HCT116 (cell line): ENCODE measurements at regions not wholly inside any gene's neighbourhood (a gene's known extent, or its start where the extent isn't known, plus 50 kb on each side); places are given as distances from the start of the nearest gene placed in this dataset.

Experiments used
- ATAC-seq: fragments of 200-7000 bp; cut with Tn5 transposase; 2 replicates; pipeline ENCODE4 v1.9.1; 2020; ENCODE audit warnings: mild to moderate bottlenecking, moderate library complexity
- BruUV-seq: library from RNA; stranded (reverse); fragments of 400-500 nt; replicated peaks from 2 replicates; lab custom pipeline; 2021; lab: Mats Ljungman, UMichigan
- CTCF ChIA-PET: fragments of 300-600 bp; sonication (Branson Sonifier 250); formaldehyde crosslinking; loops from one replicate; lab custom pipeline; 2021; ENCODE audit warnings: antibody characterized with exemption; lab: Charles Lee
- POLR2A ChIA-PET: fragments of 300-600, 350-600 bp; sonication (Branson Sonifier 250); formaldehyde crosslinking; loops from one replicate; lab custom pipeline; 2021; ENCODE audit warnings: antibody characterized with exemption; lab: Charles Lee
- RAD21 ChIA-PET, 2 experiments: fragments of 300-600 bp; sonication (Branson Sonifier 250); formaldehyde crosslinking; loops; one replicate each; lab custom pipeline; 2023; ENCODE audit warnings: low total read pairs in 2 of 2; ENCODE audit not compliant: uncharacterized antibody in 2 of 2, unreplicated experiment in 2 of 2, low non-redundant PET in 1 of 2; lab: Charles Lee
- DNase-seq: peaks from one replicate; pipeline ENCODE4 v3.0.0-alpha.2; 2010; ENCODE audit warnings: low read depth, low spot score
- H2AFZ ChIP-seq: fragments of 200-600 bp; shearing (Covaris generic), sonication (generic); 2 replicates; pipeline ENCODE4 v1.6.1; 2017; ENCODE audit warnings: low read depth, mixed run types, mixed read lengths, antibody characterized with exemption, low read length; ENCODE audit not compliant: poor library complexity, severe bottlenecking
- H3K27ac ChIP-seq: 2 replicates; pipeline ENCODE4 v1.5.1; 2012; ENCODE audit warnings: low read depth, low read length
- H3K27me3 ChIP-seq: fragments of 200-600 bp; sonication (generic); 2 replicates; pipeline ENCODE4 v1.6.1; 2016; ENCODE audit warnings: mixed run types, low read length, mixed read lengths; ENCODE audit not compliant: insufficient read depth
- H3K36me3 ChIP-seq, 2 experiments: fragments of 200-500 bp in 1 of 2; fragments of 200-600 bp in 1 of 2; sonication (Bioruptor generic) in 1 of 2; sonication (generic) in 1 of 2; 2 replicates each; pipeline versions ENCODE4 v1.5.1 to v1.6.1; 2014 to 2016; ENCODE audit warnings: low read length in 2 of 2, inconsistent platforms in 1 of 2, mixed read lengths in 1 of 2, mixed run types in 1 of 2; ENCODE audit not compliant: insufficient read depth in 2 of 2, control insufficient read depth in 1 of 2
- H3K4me1 ChIP-seq, 2 experiments: fragments of 200-600 bp in 1 of 2; sonication (generic) in 1 of 2; 2 replicates each; pipeline versions ENCODE4 v1.5.1 to v1.6.1; 2012 to 2017; ENCODE audit warnings: low read length in 2 of 2, inconsistent platforms in 1 of 2, mild to moderate bottlenecking in 1 of 2, mixed read lengths in 1 of 2, mixed run types in 1 of 2, moderate library complexity in 1 of 2; ENCODE audit not compliant: insufficient read depth in 2 of 2, control insufficient read depth in 1 of 2
- H3K4me2 ChIP-seq: fragments of 200-600 bp; sonication (generic); 2 replicates; pipeline ENCODE4 v1.6.1; 2017; ENCODE audit warnings: mixed run types, low read length, mixed read lengths
- H3K4me3 ChIP-seq, 2 experiments: fragments of 200-600 bp in 1 of 2; sonication (generic) in 1 of 2; replicated peaks in 1 of 2; 2 replicates each; pipeline ENCODE4 v1.5.1; 2011 to 2016; ENCODE audit warnings: low read length in 2 of 2, control low read depth in 1 of 2, low read depth in 1 of 2, mild to moderate bottlenecking in 1 of 2, mixed read lengths in 1 of 2, mixed run types in 1 of 2
- H3K79me2 ChIP-seq: fragments of 200-600 bp; sonication (generic); 2 replicates; pipeline ENCODE4 v1.6.1; 2017; ENCODE audit warnings: mild to moderate bottlenecking, mixed run types, low read length, moderate library complexity, mixed read lengths; ENCODE audit not compliant: insufficient read depth
- H3K9ac ChIP-seq: fragments of 200-600 bp; sonication (generic); 2 replicates; pipeline ENCODE4 v1.6.1; 2016; ENCODE audit warnings: low read length, mixed read lengths
- H3K9me2 ChIP-seq: fragments of 200-600 bp; sonication (generic), shearing (Covaris generic); 2 replicates; pipeline ENCODE4 v1.6.1; 2017; ENCODE audit warnings: mixed run types, mild to moderate bottlenecking, moderate library complexity; ENCODE audit not compliant: insufficient read depth
- H3K9me3 ChIP-seq, 2 experiments: fragments of 200-500 bp in 1 of 2; fragments of 200-600 bp in 1 of 2; sonication (Bioruptor generic) in 1 of 2; sonication (generic) in 1 of 2; 2 replicates each; pipeline ENCODE4 v1.6.1; 2014 to 2017; ENCODE audit warnings: low read length in 2 of 2, mixed read lengths in 2 of 2, inconsistent platforms in 1 of 2, low read depth in 1 of 2, mild to moderate bottlenecking in 1 of 2, mixed run types in 1 of 2, moderate library complexity in 1 of 2; ENCODE audit not compliant: control insufficient read depth in 1 of 2, insufficient read depth in 1 of 2
- H4K20me1 ChIP-seq: fragments of 200-600 bp; sonication (generic), shearing (Covaris generic); 2 replicates; pipeline ENCODE4 v1.6.1; 2017; ENCODE audit warnings: mixed run types, mild to moderate bottlenecking, moderate library complexity; ENCODE audit not compliant: insufficient read depth
- CEBPB ChIP-seq: IDR thresholded peaks from 2 replicates; pipeline ENCODE4 v1.6.1; 2012; ENCODE audit warnings: low read depth
- ELF1 ChIP-seq: IDR thresholded peaks from 2 replicates; pipeline ENCODE4 v1.6.1; 2012; ENCODE audit warnings: low read depth, borderline replicate concordance
- EZH2 ChIP-seq: fragments of 200-600 bp; sonication (generic); IDR thresholded peaks from 2 replicates; pipeline ENCODE4 v1.6.1; 2017; ENCODE audit warnings: antibody characterized with exemption, mixed run types
- EZH2phosphoT487 ChIP-seq: fragments of 200-600 bp; IDR thresholded peaks from 2 replicates; pipeline ENCODE4 v1.6.1; 2018; ENCODE audit warnings: antibody characterized with exemption, borderline replicate concordance
- FOSL1 ChIP-seq: IDR thresholded peaks from 2 replicates; pipeline ENCODE4 v1.6.1; 2012; ENCODE audit warnings: low read depth
- JUND ChIP-seq: IDR thresholded peaks from 2 replicates; pipeline ENCODE4 v1.6.1; 2012
- POLR2A ChIP-seq: IDR thresholded peaks from 2 replicates; pipeline ENCODE4 v1.7.0; 2011; ENCODE audit warnings: borderline replicate concordance; ENCODE audit not compliant: insufficient read depth, insufficient read length; ENCODE audit errors: extremely low read depth
- POLR2AphosphoS5 ChIP-seq: IDR thresholded peaks from 2 replicates; pipeline ENCODE4 v1.6.1; 2011; ENCODE audit warnings: mild to moderate bottlenecking, low read depth, low read length, moderate library complexity
- RAD21 ChIP-seq: IDR thresholded peaks from 2 replicates; pipeline ENCODE4 v1.6.1; 2012; ENCODE audit warnings: low read depth, mild to moderate bottlenecking
- SRF ChIP-seq: IDR thresholded peaks from 2 replicates; pipeline ENCODE4 v1.6.1; 2012; ENCODE audit warnings: low read depth
- TCF7L2 ChIP-seq: IDR thresholded peaks from 2 replicates; pipeline ENCODE4 v1.7.0; 2011; ENCODE audit warnings: borderline replicate concordance, inconsistent platforms; ENCODE audit not compliant: insufficient read depth, insufficient read length; ENCODE audit errors: extremely low read depth
- YY1 ChIP-seq: IDR thresholded peaks from 2 replicates; pipeline ENCODE4 v1.6.1; 2011; ENCODE audit warnings: low read length, low read depth, moderate library complexity, mild to moderate bottlenecking; ENCODE audit not compliant: insufficient replicate concordance; ENCODE audit errors: extremely low read depth
- ZFX ChIP-seq: fragments of 450-650 bp; IDR thresholded peaks from 2 replicates; pipeline ENCODE4 v1.6.1; 2017
- intact Hi-C: fragments of 100-400 bp; cut with micrococcal nuclease; formaldehyde crosslinking; loops from 2 replicates; pipeline ENCODE4 v1.10.0; 2022
- TF ChIP-seq, protein P1 (sequence below): IDR thresholded peaks from 2 replicates; pipeline ENCODE4 v1.6.1; 2011; ENCODE audit warnings: mild to moderate bottlenecking, low read length, moderate library complexity; ENCODE audit not compliant: insufficient replicate concordance; ENCODE audit errors: extremely low read depth
- TF ChIP-seq, protein P2 (sequence below): IDR thresholded peaks from 2 replicates; pipeline ENCODE4 v1.6.1; 2012; ENCODE audit warnings: low read depth
- TF ChIP-seq, protein P3 (sequence below), 3 experiments: fragments of 200-600 bp in 1 of 3; sonication (generic) in 1 of 3; IDR thresholded peaks in 2 of 3; conservative IDR thresholded peaks in 1 of 3; 2 replicates each; pipeline ENCODE4 v1.5.1; 2012 to 2017; ENCODE audit warnings: low read depth in 2 of 3, low read length in 2 of 3, antibody characterized with exemption in 1 of 3, borderline replicate concordance in 1 of 3, control low read depth in 1 of 3, mild to moderate bottlenecking in 1 of 3, mixed read lengths in 1 of 3, mixed run types in 1 of 3, moderate library complexity in 1 of 3; ENCODE audit not compliant: insufficient read depth in 1 of 3

DNA sequence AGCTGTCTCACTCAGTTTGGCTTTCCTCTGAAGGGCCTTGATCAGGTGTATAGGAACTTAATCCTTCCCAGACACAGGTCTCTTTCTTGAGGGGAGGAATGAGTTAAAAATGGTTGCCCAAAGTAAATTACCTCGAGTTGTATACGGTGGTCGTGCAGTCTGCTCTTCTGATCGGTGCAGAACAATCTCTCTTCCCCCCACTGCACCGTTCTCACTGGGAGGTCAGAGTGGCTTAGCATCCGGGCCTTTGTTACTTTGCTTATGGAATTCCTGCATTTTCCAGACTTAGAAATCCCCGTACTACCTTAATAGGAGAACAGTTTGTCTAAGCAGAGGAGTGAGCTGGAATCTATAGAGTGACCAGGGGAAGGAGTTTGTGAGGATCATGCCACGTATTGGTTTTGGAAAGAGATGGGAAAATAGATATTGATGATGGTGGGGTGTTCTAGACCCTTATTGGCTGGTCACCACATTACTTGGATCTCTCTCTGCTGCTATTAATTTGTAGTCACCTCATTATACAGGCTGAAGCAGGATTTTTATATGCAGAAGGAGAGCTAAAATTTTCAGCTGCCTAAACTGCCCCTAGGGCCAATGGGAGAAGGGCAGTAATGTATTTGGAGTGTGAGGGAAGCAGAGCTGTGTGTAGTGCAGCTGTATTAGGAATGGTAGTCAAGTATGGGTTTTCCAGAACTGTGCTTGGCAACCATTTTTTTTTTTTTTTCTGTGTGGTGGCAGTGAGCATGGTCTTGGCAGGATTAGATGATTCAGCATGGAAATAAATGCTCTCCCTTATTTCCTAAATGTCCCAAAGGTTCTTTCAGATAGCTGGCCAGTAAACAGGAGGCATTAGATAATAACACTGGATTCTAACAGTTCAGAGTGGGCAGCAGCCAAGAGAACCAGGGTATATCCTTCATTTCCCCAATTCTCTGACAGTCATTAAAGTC is 81.5 kb downstream of the NDUFS5 start:
- CTCF ChIA-PET: interaction anchor here (0.7 to 1.8 kb wide), 3 partner anchors 9 to 469 kb away, joined by 3 to 6 read pairs (median 3); partner anchors contain the start of gene PABPC4
- H3K79me2 ChIP-seq: peaks cover 46% of the 10 kb centered on the region
- POLR2A ChIA-PET: interaction anchor here (1.0 kb wide), 1 partner anchor 85 kb away, joined by 3 read pairs; no protein-coding TSS in a partner anchor

More for the DNA sequence above, 81.5 kb downstream of the NDUFS5 start:
- Histone ChIP-seq H3K27me3 (no peaks in the 10 kb centered on the region), H3K4me3 (no peak overlapping the region; a peak in 1 of 4 replicates), H3K4me1 (peaks cover 39 to 56% of the 10 kb centered on the region in 2 experiments), H3K4me2 (peak overlapping the region; percentile 4; the same call in 1 of the 2 replicates), H3K27ac (no peak overlapping the region), H3K9ac (no peak overlapping the region), H2AFZ (no peak overlapping the region), H3K9me3 (no peaks in the 10 kb centered on the region), H3K36me3 (no peaks in the 10 kb centered on the region), H4K20me1 (0 out of 2 replicates have a peak, but pooled peaks cover 6% of the 10 kb centered on the region), H3K9me2 (no peaks in the 10 kb centered on the region)
- intact Hi-C loops: no loop called here
- TF ChIP-seq RAD21: no peak
- TF ChIP-seq YY1: no peak
- TF ChIP-seq EZH2phosphoT487: no peak
- no peak for TF ChIP-seq JUND
- TF ChIP-seq POLR2AphosphoS5: no peak
- TF ChIP-seq, protein P1, sequence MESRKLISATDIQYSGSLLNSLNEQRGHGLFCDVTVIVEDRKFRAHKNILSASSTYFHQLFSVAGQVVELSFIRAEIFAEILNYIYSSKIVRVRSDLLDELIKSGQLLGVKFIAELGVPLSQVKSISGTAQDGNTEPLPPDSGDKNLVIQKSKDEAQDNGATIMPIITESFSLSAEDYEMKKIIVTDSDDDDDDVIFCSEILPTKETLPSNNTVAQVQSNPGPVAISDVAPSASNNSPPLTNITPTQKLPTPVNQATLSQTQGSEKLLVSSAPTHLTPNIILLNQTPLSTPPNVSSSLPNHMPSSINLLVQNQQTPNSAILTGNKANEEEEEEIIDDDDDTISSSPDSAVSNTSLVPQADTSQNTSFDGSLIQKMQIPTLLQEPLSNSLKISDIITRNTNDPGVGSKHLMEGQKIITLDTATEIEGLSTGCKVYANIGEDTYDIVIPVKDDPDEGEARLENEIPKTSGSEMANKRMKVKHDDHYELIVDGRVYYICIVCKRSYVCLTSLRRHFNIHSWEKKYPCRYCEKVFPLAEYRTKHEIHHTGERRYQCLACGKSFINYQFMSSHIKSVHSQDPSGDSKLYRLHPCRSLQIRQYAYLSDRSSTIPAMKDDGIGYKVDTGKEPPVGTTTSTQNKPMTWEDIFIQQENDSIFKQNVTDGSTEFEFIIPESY: no peak
- TF ChIP-seq ZFX: no peak
- TF ChIP-seq POLR2A: no peak
- TF ChIP-seq CEBPB: no peak
- no peak for TF ChIP-seq SRF
- TF ChIP-seq, protein P2, sequence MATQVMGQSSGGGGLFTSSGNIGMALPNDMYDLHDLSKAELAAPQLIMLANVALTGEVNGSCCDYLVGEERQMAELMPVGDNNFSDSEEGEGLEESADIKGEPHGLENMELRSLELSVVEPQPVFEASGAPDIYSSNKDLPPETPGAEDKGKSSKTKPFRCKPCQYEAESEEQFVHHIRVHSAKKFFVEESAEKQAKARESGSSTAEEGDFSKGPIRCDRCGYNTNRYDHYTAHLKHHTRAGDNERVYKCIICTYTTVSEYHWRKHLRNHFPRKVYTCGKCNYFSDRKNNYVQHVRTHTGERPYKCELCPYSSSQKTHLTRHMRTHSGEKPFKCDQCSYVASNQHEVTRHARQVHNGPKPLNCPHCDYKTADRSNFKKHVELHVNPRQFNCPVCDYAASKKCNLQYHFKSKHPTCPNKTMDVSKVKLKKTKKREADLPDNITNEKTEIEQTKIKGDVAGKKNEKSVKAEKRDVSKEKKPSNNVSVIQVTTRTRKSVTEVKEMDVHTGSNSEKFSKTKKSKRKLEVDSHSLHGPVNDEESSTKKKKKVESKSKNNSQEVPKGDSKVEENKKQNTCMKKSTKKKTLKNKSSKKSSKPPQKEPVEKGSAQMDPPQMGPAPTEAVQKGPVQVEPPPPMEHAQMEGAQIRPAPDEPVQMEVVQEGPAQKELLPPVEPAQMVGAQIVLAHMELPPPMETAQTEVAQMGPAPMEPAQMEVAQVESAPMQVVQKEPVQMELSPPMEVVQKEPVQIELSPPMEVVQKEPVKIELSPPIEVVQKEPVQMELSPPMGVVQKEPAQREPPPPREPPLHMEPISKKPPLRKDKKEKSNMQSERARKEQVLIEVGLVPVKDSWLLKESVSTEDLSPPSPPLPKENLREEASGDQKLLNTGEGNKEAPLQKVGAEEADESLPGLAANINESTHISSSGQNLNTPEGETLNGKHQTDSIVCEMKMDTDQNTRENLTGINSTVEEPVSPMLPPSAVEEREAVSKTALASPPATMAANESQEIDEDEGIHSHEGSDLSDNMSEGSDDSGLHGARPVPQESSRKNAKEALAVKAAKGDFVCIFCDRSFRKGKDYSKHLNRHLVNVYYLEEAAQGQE: no peak
- TF ChIP-seq TCF7L2: no peak
- TF ChIP-seq FOSL1: no peak
- TF ChIP-seq ELF1: no peak
- no peak for TF ChIP-seq EZH2
- TF ChIP-seq, protein P3, sequence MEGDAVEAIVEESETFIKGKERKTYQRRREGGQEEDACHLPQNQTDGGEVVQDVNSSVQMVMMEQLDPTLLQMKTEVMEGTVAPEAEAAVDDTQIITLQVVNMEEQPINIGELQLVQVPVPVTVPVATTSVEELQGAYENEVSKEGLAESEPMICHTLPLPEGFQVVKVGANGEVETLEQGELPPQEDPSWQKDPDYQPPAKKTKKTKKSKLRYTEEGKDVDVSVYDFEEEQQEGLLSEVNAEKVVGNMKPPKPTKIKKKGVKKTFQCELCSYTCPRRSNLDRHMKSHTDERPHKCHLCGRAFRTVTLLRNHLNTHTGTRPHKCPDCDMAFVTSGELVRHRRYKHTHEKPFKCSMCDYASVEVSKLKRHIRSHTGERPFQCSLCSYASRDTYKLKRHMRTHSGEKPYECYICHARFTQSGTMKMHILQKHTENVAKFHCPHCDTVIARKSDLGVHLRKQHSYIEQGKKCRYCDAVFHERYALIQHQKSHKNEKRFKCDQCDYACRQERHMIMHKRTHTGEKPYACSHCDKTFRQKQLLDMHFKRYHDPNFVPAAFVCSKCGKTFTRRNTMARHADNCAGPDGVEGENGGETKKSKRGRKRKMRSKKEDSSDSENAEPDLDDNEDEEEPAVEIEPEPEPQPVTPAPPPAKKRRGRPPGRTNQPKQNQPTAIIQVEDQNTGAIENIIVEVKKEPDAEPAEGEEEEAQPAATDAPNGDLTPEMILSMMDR (IDR thresholded peaks at IDR 0.05 in 2 of 3, conservative IDR thresholded peaks at IDR 0.05 in 1 of 3; ENCODE audit: borderline replicate concordance in 1 of 3, insufficient read depth in 1 of 3, low read depth in 2 of 3, low read length in 2 of 3): no peak
- RAD21 ChIA-PET: no interaction called here
- BruUV-seq: TSS peak; percentile 44
- DNase-seq (no peak), ATAC-seq (no peak)
